GM23338 (cell line): ENCODE measurements at regions not wholly inside any gene's neighbourhood (a gene's known extent, or its start where the extent isn't known, plus 50 kb on each side); places are given as distances from the start of the nearest gene placed in this dataset.

ENCODE experiments used
- CREB1 ChIP-seq: fragments of 250-450 bp; sonication (Bioruptor Pico); IDR thresholded peaks from 2 replicates; pipeline ENCODE4 v1.5.0; 2020; ENCODE audit warnings: low read depth, mild to moderate bottlenecking, moderate library complexity
- CTCF ChIP-seq, 2 experiments: fragments of 200-600 bp in 1 of 2; sonication (generic) in 1 of 2; conservative IDR thresholded peaks; 2 replicates each; pipeline versions ENCODE4 v1.5.1 to v1.6.1; 2016 to 2017; ENCODE audit warnings: antibody characterized with exemption in 2 of 2, low read depth in 2 of 2, mild to moderate bottlenecking in 2 of 2, moderate library complexity in 1 of 2
- ETS1 ChIP-seq: IDR thresholded peaks from 2 replicates; pipeline ENCODE4 v1.6.1; 2016; ENCODE audit warnings: antibody characterized with exemption
- EZH2 ChIP-seq: fragments of 200-600 bp; sonication (generic); IDR thresholded peaks from one replicate; pipeline ENCODE4 v1.8.0; 2017; ENCODE audit warnings: antibody characterized with exemption, mild to moderate bottlenecking, low read depth; ENCODE audit not compliant: unreplicated experiment
- EZH2phosphoT487 ChIP-seq: fragments of 200-600 bp; sonication (generic); IDR thresholded peaks from one replicate; pipeline ENCODE4 v1.8.1; 2018; ENCODE audit warnings: antibody characterized with exemption; ENCODE audit not compliant: unreplicated experiment
- JUNB ChIP-seq: IDR thresholded peaks from one replicate; pipeline ENCODE4 v1.6.1; 2016; ENCODE audit warnings: antibody characterized with exemption; ENCODE audit not compliant: unreplicated experiment
- NANOG ChIP-seq: IDR thresholded peaks from 2 replicates; pipeline ENCODE4 v1.6.1; 2016; ENCODE audit warnings: antibody characterized with exemption, borderline replicate concordance
- POLR2AphosphoS5 ChIP-seq: IDR thresholded peaks from 2 replicates; pipeline ENCODE4 v1.6.1; 2016; ENCODE audit warnings: antibody characterized with exemption, low read depth
- ZNF331 ChIP-seq: fragments of 250-450 bp; sonication (Bioruptor Pico); IDR thresholded peaks from 2 replicates; pipeline ENCODE4 v1.5.0; 2020; ENCODE audit warnings: low read depth, mild to moderate bottlenecking, moderate library complexity
- TF ChIP-seq, protein P1 (sequence below): IDR thresholded peaks from one replicate; pipeline ENCODE4 v1.6.1; 2018; ENCODE audit warnings: antibody characterized with exemption; ENCODE audit not compliant: unreplicated experiment

DNA sequence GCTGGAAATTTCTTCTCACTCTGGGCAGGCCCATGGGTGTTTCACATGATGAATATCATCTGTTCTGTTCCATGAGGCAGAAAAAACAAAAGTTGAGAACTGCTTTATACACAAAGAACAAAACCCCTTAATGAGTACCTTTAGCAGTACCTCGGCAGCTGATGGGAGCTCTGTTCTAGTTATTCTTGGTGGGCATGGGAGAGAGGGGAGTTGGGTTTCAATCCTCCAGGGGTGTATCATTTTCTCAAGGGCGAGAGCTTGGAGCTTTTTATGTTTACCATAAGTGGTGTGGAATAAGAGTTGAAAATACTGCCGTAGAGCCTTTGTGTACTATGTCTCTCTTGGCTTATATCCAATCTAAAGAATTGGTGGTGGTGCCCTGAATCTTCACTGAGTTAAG lies 103.3 kb upstream of the ZNF608 start:
- TF ChIP-seq EZH2phosphoT487 (no peak), CTCF (conservative IDR thresholded peaks at IDR 0.05; ENCODE audit: low read depth in 2 of 2) (no peak), EZH2 (no peak), POLR2AphosphoS5 (no peak), NANOG (no peak), ETS1 (no peak), ZNF331 (CRISPR knock-in tag) (no peak), CREB1 (CRISPR knock-in tag) (no peak), JUNB (no peak)
- TF ChIP-seq, protein P1, sequence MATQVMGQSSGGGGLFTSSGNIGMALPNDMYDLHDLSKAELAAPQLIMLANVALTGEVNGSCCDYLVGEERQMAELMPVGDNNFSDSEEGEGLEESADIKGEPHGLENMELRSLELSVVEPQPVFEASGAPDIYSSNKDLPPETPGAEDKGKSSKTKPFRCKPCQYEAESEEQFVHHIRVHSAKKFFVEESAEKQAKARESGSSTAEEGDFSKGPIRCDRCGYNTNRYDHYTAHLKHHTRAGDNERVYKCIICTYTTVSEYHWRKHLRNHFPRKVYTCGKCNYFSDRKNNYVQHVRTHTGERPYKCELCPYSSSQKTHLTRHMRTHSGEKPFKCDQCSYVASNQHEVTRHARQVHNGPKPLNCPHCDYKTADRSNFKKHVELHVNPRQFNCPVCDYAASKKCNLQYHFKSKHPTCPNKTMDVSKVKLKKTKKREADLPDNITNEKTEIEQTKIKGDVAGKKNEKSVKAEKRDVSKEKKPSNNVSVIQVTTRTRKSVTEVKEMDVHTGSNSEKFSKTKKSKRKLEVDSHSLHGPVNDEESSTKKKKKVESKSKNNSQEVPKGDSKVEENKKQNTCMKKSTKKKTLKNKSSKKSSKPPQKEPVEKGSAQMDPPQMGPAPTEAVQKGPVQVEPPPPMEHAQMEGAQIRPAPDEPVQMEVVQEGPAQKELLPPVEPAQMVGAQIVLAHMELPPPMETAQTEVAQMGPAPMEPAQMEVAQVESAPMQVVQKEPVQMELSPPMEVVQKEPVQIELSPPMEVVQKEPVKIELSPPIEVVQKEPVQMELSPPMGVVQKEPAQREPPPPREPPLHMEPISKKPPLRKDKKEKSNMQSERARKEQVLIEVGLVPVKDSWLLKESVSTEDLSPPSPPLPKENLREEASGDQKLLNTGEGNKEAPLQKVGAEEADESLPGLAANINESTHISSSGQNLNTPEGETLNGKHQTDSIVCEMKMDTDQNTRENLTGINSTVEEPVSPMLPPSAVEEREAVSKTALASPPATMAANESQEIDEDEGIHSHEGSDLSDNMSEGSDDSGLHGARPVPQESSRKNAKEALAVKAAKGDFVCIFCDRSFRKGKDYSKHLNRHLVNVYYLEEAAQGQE = no peak
